ENCODE measurements at regions not wholly inside any gene's neighbourhood (a gene's known extent, or its start where the extent isn't known, plus 50 kb on each side); places are given as distances from the start of the nearest gene placed in this dataset.

GRCh38 chr14:98445718-98446117 is 826.3 kb downstream of the BCL11B start:
- Mint-ChIP-seq H3K36me3 (ENCODE audit: low read depth) (no peaks in the 10 kb centered on the region), H3K9me3 (peaks cover 4% of the 10 kb centered on the region), H3K4me3 (no peak overlapping the region), H3K27me3 (ENCODE audit: low read depth, poor library complexity) (peaks cover 10% of the 10 kb centered on the region), H3K27ac (no peak overlapping the region), H3K4me1 (peaks cover 9% of the 10 kb centered on the region)
- no peak for DNase-seq
- no peak for TF ChIP-seq CTCF (IDR thresholded peaks at IDR 0.05)

- TF ChIP-seq CTCF (IDR thresholded peaks at IDR 0.05) = no peak
- peaks cover 9% of the 10 kb centered on the region for H3K4me1 Mint-ChIP-seq
- peaks cover 3% of the 10 kb centered on the region for H3K9me3 Mint-ChIP-seq
- no peaks in the 10 kb centered on the region for H3K36me3 Mint-ChIP-seq (ENCODE audit: low read depth)
- peaks cover 10% of the 10 kb centered on the region for H3K27me3 Mint-ChIP-seq (ENCODE audit: low read depth, poor library complexity)
- no peak for DNase-seq
- H3K4me3 Mint-ChIP-seq = no peak overlapping the region
- H3K27ac Mint-ChIP-seq = no peak overlapping the region
Observed at GRCh38 chr14:98446508-98446907, 825.5 kb downstream of the BCL11B start.

GRCh38 chr14:98456231-98456630 is 815.8 kb downstream of the BCL11B start:
- DNase-seq = no peak
- H3K9me3 Mint-ChIP-seq = peaks cover 8% of the 10 kb centered on the region
- H3K36me3 Mint-ChIP-seq (ENCODE audit: low read depth) = peaks cover 5% of the 10 kb centered on the region
- H3K27ac Mint-ChIP-seq = no peak overlapping the region
- H3K27me3 Mint-ChIP-seq (ENCODE audit: low read depth, poor library complexity) = peaks cover 9% of the 10 kb centered on the region
- no peak for TF ChIP-seq CTCF (IDR thresholded peaks at IDR 0.05)
- H3K4me3 Mint-ChIP-seq = no peak overlapping the region
- peaks cover 25% of the 10 kb centered on the region for H3K4me1 Mint-ChIP-seq

GRCh38 chr14:98458702-98459101 is 813.3 kb downstream of the BCL11B start:
- H3K27me3 Mint-ChIP-seq (ENCODE audit: low read depth, poor library complexity) = peaks cover 10% of the 10 kb centered on the region
- DNase-seq = no peak
- H3K9me3 Mint-ChIP-seq = peaks cover 12% of the 10 kb centered on the region
- H3K4me3 Mint-ChIP-seq = no peak overlapping the region
- peaks cover 13% of the 10 kb centered on the region for H3K4me1 Mint-ChIP-seq
- no peak overlapping the region for H3K27ac Mint-ChIP-seq
- no peak for TF ChIP-seq CTCF (IDR thresholded peaks at IDR 0.05)
- no peaks in the 10 kb centered on the region for H3K36me3 Mint-ChIP-seq (ENCODE audit: low read depth)

- TF ChIP-seq CTCF (IDR thresholded peaks at IDR 0.05) = no peak
- no peak overlapping the region for H3K27ac Mint-ChIP-seq
- no peak overlapping the region for H3K4me3 Mint-ChIP-seq
- no peaks in the 10 kb centered on the region for H3K36me3 Mint-ChIP-seq (ENCODE audit: low read depth)
- peaks cover 7% of the 10 kb centered on the region for H3K9me3 Mint-ChIP-seq
- H3K4me1 Mint-ChIP-seq = no peaks in the 10 kb centered on the region
- DNase-seq = no peak
- peaks cover 14% of the 10 kb centered on the region for H3K27me3 Mint-ChIP-seq (ENCODE audit: low read depth, poor library complexity)
Observed at GRCh38 chr14:98462908-98463307, 809.1 kb downstream of the BCL11B start.

- DNase-seq = no peak
- Mint-ChIP-seq H3K27me3 (ENCODE audit: low read depth, poor library complexity) (peaks cover 9% of the 10 kb centered on the region), H3K36me3 (ENCODE audit: low read depth) (no peaks in the 10 kb centered on the region), H3K4me1 (no peaks in the 10 kb centered on the region), H3K9me3 (peaks cover 3% of the 10 kb centered on the region), H3K4me3 (no peak overlapping the region), H3K27ac (no peak overlapping the region)
- no peak for TF ChIP-seq CTCF (IDR thresholded peaks at IDR 0.05)
Observed at GRCh38 chr14:98466807-98467206, 805.2 kb downstream of the BCL11B start.

Measured in nephron progenitor cell (in vitro differentiated cells).